ENCODE measurements at regions not wholly inside any gene's neighbourhood (a gene's known extent, or its start where the extent isn't known, plus 50 kb on each side); places are given as distances from the start of the nearest gene placed in this dataset.
A peak's percentile ranks its signal among the peaks of the same experiment; 100 is the strongest.

GRCh38 chr20:52833901-52834300, 138.3 kb upstream of the TSHZ2 start:
- Histone ChIP-seq H3K27ac (ENCODE audit: low read depth in 1 of 2, low read length in 2 of 2) (no peak overlapping the region), H3K36me3 (ENCODE audit: control insufficient read depth in 4 of 4, insufficient read depth in 3 of 4, low read depth in 1 of 4, low read length in 3 of 4) (no peaks in the 10 kb centered on the region), H3K4me3 (ENCODE audit: low read depth in 1 of 3, low read length in 3 of 3) (no peak overlapping the region), H3K27me3 (ENCODE audit: control insufficient read depth in 4 of 4, insufficient read depth in 4 of 4, low read length in 3 of 4) (no peaks in the 10 kb centered on the region), H3K4me1 (ENCODE audit: control insufficient read depth in 4 of 4, insufficient read depth in 4 of 4, low read length in 3 of 4) (peaks cover 0 to 5% (median 0%) of the 10 kb centered on the region in 4 donors), H3K9me3 (ENCODE audit: control insufficient read depth in 4 of 4, low read length in 3 of 4) (peaks cover 0 to 2% (median 0%) of the 10 kb centered on the region in 4 donors), H3K9ac (ENCODE audit: low read depth in 1 of 2, low read length in 2 of 2) (no peak overlapping the region)
- DNase-seq (ENCODE audit: low spot score): no peak
- TF ChIP-seq, protein P1, sequence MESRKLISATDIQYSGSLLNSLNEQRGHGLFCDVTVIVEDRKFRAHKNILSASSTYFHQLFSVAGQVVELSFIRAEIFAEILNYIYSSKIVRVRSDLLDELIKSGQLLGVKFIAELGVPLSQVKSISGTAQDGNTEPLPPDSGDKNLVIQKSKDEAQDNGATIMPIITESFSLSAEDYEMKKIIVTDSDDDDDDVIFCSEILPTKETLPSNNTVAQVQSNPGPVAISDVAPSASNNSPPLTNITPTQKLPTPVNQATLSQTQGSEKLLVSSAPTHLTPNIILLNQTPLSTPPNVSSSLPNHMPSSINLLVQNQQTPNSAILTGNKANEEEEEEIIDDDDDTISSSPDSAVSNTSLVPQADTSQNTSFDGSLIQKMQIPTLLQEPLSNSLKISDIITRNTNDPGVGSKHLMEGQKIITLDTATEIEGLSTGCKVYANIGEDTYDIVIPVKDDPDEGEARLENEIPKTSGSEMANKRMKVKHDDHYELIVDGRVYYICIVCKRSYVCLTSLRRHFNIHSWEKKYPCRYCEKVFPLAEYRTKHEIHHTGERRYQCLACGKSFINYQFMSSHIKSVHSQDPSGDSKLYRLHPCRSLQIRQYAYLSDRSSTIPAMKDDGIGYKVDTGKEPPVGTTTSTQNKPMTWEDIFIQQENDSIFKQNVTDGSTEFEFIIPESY (IDR thresholded peaks at IDR 0.05): no peak
- no peak for TF ChIP-seq TAF1 (conservative IDR thresholded peaks at IDR 0.05)
- TF ChIP-seq, protein P2, sequence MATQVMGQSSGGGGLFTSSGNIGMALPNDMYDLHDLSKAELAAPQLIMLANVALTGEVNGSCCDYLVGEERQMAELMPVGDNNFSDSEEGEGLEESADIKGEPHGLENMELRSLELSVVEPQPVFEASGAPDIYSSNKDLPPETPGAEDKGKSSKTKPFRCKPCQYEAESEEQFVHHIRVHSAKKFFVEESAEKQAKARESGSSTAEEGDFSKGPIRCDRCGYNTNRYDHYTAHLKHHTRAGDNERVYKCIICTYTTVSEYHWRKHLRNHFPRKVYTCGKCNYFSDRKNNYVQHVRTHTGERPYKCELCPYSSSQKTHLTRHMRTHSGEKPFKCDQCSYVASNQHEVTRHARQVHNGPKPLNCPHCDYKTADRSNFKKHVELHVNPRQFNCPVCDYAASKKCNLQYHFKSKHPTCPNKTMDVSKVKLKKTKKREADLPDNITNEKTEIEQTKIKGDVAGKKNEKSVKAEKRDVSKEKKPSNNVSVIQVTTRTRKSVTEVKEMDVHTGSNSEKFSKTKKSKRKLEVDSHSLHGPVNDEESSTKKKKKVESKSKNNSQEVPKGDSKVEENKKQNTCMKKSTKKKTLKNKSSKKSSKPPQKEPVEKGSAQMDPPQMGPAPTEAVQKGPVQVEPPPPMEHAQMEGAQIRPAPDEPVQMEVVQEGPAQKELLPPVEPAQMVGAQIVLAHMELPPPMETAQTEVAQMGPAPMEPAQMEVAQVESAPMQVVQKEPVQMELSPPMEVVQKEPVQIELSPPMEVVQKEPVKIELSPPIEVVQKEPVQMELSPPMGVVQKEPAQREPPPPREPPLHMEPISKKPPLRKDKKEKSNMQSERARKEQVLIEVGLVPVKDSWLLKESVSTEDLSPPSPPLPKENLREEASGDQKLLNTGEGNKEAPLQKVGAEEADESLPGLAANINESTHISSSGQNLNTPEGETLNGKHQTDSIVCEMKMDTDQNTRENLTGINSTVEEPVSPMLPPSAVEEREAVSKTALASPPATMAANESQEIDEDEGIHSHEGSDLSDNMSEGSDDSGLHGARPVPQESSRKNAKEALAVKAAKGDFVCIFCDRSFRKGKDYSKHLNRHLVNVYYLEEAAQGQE (IDR thresholded peaks at IDR 0.05): peak; percentile 20
- TF ChIP-seq FOXA1 (IDR thresholded peaks at IDR 0.05): no peak
- TF ChIP-seq HNF4G (IDR thresholded peaks at IDR 0.05): no peak
- TF ChIP-seq, protein P3, sequence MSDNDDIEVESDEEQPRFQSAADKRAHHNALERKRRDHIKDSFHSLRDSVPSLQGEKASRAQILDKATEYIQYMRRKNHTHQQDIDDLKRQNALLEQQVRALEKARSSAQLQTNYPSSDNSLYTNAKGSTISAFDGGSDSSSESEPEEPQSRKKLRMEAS (IDR thresholded peaks at IDR 0.05): peak; percentile 42
- TF ChIP-seq FOXA2 (IDR thresholded peaks at IDR 0.05): no peak
- peak in 1 of 2 donors; percentile 26 for TF ChIP-seq JUND (IDR thresholded peaks at IDR 0.05)
- TF ChIP-seq HNF4A (conservative IDR thresholded peaks at IDR 0.05): peak; percentile 74 to 87
- peak in 1 of 2 donors; percentile 55 for TF ChIP-seq RXRA (IDR thresholded peaks at IDR 0.05)
- no peak for TF ChIP-seq GABPA (IDR thresholded peaks at IDR 0.05 in 1 of 2, conservative IDR thresholded peaks at IDR 0.05 in 1 of 2)
- peak; percentile 16 for TF ChIP-seq SP1 (IDR thresholded peaks at IDR 0.05)
- TF ChIP-seq NR2F2 (IDR thresholded peaks at IDR 0.05): no peak
- 35% methylated on average over 2 of the region's 2 CpGs for WGBS

DNA sequence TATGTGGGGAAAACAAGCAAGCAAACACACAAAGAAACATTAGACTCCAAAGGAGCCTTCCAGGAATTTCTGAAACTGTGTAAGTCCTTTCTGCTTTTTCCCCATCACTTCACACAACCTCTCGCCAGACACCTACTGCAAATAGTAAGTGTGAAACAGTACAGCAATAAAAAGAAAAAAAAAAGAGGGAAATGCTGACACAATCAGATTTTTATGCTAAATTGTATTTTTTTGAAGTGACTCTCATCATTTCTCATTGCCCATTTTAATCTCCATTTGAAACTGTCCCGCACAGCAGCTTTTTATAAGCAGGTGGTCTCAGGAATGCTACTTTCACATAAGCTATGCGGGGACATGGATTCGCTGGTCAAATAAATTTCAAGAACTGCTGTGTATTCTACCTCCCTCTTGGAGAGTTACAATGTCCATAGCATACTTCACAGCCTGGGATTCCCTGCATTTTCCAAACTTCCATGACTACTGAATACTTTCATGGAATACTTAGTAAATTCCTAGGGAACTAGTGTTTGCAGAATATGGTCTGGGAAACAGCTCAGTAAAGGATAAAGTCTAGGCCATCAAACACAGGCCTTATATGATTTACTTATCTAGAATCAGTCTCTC, 139.9 kb upstream of the TSHZ2 start:
- H3K36me3 ChIP-seq (ENCODE audit: control insufficient read depth in 4 of 4, insufficient read depth in 3 of 4, low read depth in 1 of 4, low read length in 3 of 4): no peaks in the 10 kb centered on the region
- no peak overlapping the region for H3K4me3 ChIP-seq (ENCODE audit: low read depth in 1 of 3, low read length in 3 of 3)
- H3K27me3 ChIP-seq (ENCODE audit: control insufficient read depth in 4 of 4, insufficient read depth in 4 of 4, low read length in 3 of 4): no peaks in the 10 kb centered on the region
- DNase-seq (ENCODE audit: low spot score): no peak
- WGBS: 95% methylated on average over 4 of the region's 4 CpGs
- H3K9me3 ChIP-seq (ENCODE audit: control insufficient read depth in 4 of 4, low read length in 3 of 4): peaks cover 0 to 2% (median 0%) of the 10 kb centered on the region in 4 donors
- H3K4me1 ChIP-seq (ENCODE audit: control insufficient read depth in 4 of 4, insufficient read depth in 4 of 4, low read length in 3 of 4): peaks cover 0 to 5% (median 0%) of the 10 kb centered on the region in 4 donors
- no peak overlapping the region for H3K9ac ChIP-seq (ENCODE audit: low read depth in 1 of 2, low read length in 2 of 2)
- no peak overlapping the region for H3K27ac ChIP-seq (ENCODE audit: low read depth in 1 of 2, low read length in 2 of 2)
- TF ChIP-seq EGR1 (IDR thresholded peaks at IDR 0.05; ENCODE audit: low read depth in 2 of 2): no peak
- no peak for TF ChIP-seq HNF4A (conservative IDR thresholded peaks at IDR 0.05)
- TF ChIP-seq, protein P2 (IDR thresholded peaks at IDR 0.05): no peak
- TF ChIP-seq RAD21 (IDR thresholded peaks at IDR 0.05): no peak
- TF ChIP-seq RXRA (IDR thresholded peaks at IDR 0.05): no peak
- TF ChIP-seq TAF1 (conservative IDR thresholded peaks at IDR 0.05): no peak
- no peak for TF ChIP-seq FOXA2 (IDR thresholded peaks at IDR 0.05)
- no peak for TF ChIP-seq NR2F2 (IDR thresholded peaks at IDR 0.05)
- TF ChIP-seq, protein P4, sequence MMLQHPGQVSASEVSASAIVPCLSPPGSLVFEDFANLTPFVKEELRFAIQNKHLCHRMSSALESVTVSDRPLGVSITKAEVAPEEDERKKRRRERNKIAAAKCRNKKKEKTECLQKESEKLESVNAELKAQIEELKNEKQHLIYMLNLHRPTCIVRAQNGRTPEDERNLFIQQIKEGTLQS (IDR thresholded peaks at IDR 0.05): no peak
- no peak for TF ChIP-seq SP1 (IDR thresholded peaks at IDR 0.05)
- no peak for TF ChIP-seq HNF4G (IDR thresholded peaks at IDR 0.05)
- no peak for TF ChIP-seq GABPA (IDR thresholded peaks at IDR 0.05 in 1 of 2, conservative IDR thresholded peaks at IDR 0.05 in 1 of 2)
- no peak for TF ChIP-seq YY1 (IDR thresholded peaks at IDR 0.05)
- TF ChIP-seq, protein P1 (IDR thresholded peaks at IDR 0.05): no peak
- no peak for TF ChIP-seq JUND (IDR thresholded peaks at IDR 0.05)
